Fibroblast of the aortic adventitia (primary cell): ENCODE measurements at regions not wholly inside any gene's neighbourhood (a gene's known extent, or its start where the extent isn't known, plus 50 kb on each side); places are given as distances from the start of the nearest gene placed in this dataset.
A peak's percentile ranks its signal among the peaks of the same experiment; 100 is the strongest.

ENCODE experiments used
- DNase-seq: peaks from one replicate; pipeline ENCODE4 v3.0.0-alpha.2; 2010; ENCODE audit warnings: low read depth
- H3K4me3 ChIP-seq: 2 replicates; pipeline ENCODE4 v1.5.1; 2011; ENCODE audit warnings: low read depth, mild to moderate bottlenecking, control low read depth, low read length, moderate library complexity
- TF ChIP-seq, protein P1 (sequence below): IDR thresholded peaks from 2 replicates; pipeline ENCODE4 v1.5.1; 2011; ENCODE audit warnings: mild to moderate bottlenecking, low read length, control low read depth, inconsistent platforms; ENCODE audit not compliant: insufficient read depth

GRCh38 chr19:28454083-28454482 lies 758.9 kb downstream of the UQCRFS1 start:
- TF ChIP-seq, protein P1, sequence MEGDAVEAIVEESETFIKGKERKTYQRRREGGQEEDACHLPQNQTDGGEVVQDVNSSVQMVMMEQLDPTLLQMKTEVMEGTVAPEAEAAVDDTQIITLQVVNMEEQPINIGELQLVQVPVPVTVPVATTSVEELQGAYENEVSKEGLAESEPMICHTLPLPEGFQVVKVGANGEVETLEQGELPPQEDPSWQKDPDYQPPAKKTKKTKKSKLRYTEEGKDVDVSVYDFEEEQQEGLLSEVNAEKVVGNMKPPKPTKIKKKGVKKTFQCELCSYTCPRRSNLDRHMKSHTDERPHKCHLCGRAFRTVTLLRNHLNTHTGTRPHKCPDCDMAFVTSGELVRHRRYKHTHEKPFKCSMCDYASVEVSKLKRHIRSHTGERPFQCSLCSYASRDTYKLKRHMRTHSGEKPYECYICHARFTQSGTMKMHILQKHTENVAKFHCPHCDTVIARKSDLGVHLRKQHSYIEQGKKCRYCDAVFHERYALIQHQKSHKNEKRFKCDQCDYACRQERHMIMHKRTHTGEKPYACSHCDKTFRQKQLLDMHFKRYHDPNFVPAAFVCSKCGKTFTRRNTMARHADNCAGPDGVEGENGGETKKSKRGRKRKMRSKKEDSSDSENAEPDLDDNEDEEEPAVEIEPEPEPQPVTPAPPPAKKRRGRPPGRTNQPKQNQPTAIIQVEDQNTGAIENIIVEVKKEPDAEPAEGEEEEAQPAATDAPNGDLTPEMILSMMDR = no peak
- H3K4me3 ChIP-seq = no peak overlapping the region
- peak; percentile 39 for DNase-seq

- no peak for DNase-seq
- TF ChIP-seq, protein P1 = no peak
- H3K4me3 ChIP-seq = no peak overlapping the region
Observed at GRCh38 chr19:28453420-28453819, 759.5 kb downstream of the UQCRFS1 start.

DNA sequence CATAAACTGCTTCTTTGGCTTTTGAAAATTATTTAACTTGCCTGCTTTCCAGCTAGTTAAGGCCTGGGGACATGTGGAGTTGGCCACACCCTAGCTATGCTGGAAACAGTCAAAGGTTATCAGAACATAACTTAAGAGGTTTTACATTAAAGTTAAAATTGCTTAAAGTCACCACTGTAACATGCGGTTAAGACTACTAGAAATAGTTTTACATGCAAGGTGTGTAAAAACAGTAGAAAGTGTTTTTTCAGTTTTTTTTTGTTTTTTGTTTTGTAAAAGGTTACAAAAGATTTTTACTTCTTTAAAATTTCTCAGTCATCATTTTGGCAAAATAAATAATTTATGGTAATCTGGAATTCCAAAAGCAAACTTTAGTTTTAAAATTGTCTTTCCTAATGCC lies 763.1 kb downstream of the UQCRFS1 start:
- no peak overlapping the region for H3K4me3 ChIP-seq
- TF ChIP-seq, protein P1 = no peak
- no peak for DNase-seq

DNA sequence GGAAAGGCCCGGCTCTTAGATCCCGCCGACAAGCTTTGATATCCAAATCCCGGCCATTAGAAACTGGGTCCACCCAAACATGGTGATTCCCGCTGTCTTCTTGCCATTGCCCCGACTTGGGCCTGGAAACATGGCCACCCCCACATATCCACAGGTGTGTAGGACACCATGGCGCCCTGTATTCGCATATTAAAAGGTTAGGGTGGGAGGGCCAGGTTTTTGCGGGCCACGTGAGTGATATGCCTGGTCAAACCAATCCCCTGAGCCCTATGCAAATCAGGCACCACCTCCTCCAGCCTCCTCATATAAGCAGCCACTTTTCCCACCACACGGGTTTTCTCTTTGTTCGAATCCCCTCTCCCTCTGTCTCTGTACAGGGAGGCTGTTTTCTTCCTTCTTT lies 766.4 kb downstream of the UQCRFS1 start:
- DNase-seq = no peak
- H3K4me3 ChIP-seq = no peak overlapping the region
- TF ChIP-seq, protein P1 = no peak

DNA sequence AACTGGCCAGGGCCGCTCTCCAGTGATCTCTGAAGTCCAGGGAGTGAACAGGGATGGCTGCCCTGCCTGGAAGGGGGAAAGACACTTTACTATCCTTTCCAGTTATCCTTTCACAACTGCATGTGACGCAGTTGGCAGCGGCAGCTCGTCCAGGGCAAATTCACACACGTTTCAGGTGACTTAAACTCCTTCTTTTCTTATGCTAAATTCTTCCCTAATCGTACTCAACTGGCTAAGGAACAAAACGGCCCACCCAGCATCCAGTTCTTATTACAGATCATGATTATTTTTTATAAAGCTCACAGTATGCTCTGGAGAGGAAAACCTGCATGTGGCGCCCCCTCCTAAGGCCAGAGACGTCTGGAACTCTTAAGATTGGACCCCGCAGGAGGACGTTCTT lies 767.1 kb downstream of the UQCRFS1 start:
- TF ChIP-seq, protein P1 = no peak
- no peak for DNase-seq
- no peak overlapping the region for H3K4me3 ChIP-seq

GRCh38 chr19:28444362-28444761 lies 768.6 kb downstream of the UQCRFS1 start:
- TF ChIP-seq, protein P1 = no peak
- DNase-seq = no peak
- no peak overlapping the region for H3K4me3 ChIP-seq

DNA sequence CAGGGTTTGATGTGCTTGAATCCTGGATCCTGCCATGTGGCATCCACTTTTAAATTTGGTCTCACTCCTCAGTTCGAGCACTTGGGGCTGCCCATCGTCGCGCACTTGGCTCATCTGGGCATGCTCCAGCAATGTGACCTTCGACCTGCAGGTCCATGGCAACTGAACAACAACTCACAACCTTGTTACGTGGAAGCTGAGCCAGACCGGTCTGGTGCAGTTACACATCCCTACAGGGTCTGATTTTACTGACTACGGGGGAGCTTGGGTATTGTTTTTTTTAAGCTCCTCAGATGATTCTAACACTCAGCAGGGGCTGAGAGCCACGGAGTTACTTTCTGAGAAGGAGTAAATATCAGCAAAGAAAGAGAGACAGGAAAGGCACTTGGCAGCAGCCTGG lies 769.6 kb downstream of the UQCRFS1 start:
- TF ChIP-seq, protein P1 = no peak
- H3K4me3 ChIP-seq = no peak overlapping the region
- DNase-seq = no peak
